Sigmoid colon (tissue), 6 donors: ENCODE measurements at regions not wholly inside any gene's neighbourhood (a gene's known extent, or its start where the extent isn't known, plus 50 kb on each side); places are given as distances from the start of the nearest gene placed in this dataset.

Experiments
- DNase-seq: peaks from one replicate; pipeline ENCODE4 v3.0.0-alpha.2; 2019
- H3K27ac ChIP-seq, 4 donors: fragments of 200-600 bp; sonication (generic); one replicate each; pipeline ENCODE4 v1.5.1; 2016 to 2019; ENCODE audit warnings: mild to moderate bottlenecking in 1 of 4
- H3K27me3 ChIP-seq, 3 donors: fragments of 200-600 bp; sonication (generic); one replicate each; pipeline ENCODE4 v1.5.1; 2019; ENCODE audit warnings: mild to moderate bottlenecking in 1 of 3
- H3K36me3 ChIP-seq, 4 donors: fragments of 200-600 bp; sonication (generic); one replicate each; pipeline ENCODE4 v1.5.1; 2016 to 2019
- H3K4me1 ChIP-seq, 4 donors: fragments of 200-600 bp; sonication (generic); one replicate each; pipeline ENCODE4 v1.5.1; 2017 to 2019
- H3K4me3 ChIP-seq, 4 donors: fragments of 200-600 bp; sonication (generic); one replicate each; pipeline ENCODE4 v1.5.1; 2017 to 2019; ENCODE audit warnings: mild to moderate bottlenecking in 2 of 4, moderate library complexity in 1 of 4
- H3K9me3 ChIP-seq, 4 donors: fragments of 200-600 bp in 3 of 4; sonication (generic) in 3 of 4; one replicate each; pipeline versions ENCODE4 v1.5.1 to v1.6.1; 2013 to 2019
- CTCF ChIP-seq, 4 experiments: fragments of 450-650 bp in 3 of 4; fragments of 200-600 bp in 1 of 4; IDR thresholded peaks; one replicate each; pipeline ENCODE4 v1.5.1; 2016 to 2019; ENCODE audit warnings: antibody characterized with exemption in 4 of 4, mild to moderate bottlenecking in 3 of 4, moderate library complexity in 2 of 4
- EP300 ChIP-seq, 4 donors: sonication (generic); formaldehyde crosslinking; IDR thresholded peaks; one replicate each; pipeline ENCODE4 v1.6.1; 2017; ENCODE audit warnings: antibody characterized with exemption in 4 of 4
- POLR2A ChIP-seq, 2 donors: fragments of 450-650 bp; IDR thresholded peaks; one replicate each; pipeline ENCODE4 v1.6.1; 2016; ENCODE audit warnings: antibody characterized with exemption in 2 of 2, mild to moderate bottlenecking in 2 of 2, moderate library complexity in 2 of 2
- POLR2AphosphoS5 ChIP-seq, 4 donors: sonication (generic); formaldehyde crosslinking; IDR thresholded peaks; one replicate each; pipeline ENCODE4 v1.6.1; 2017; ENCODE audit warnings: antibody characterized with exemption in 4 of 4
- WGBS, 2 donors: extraction: QIAGEN DNeasy Blood & Tissue Kit; methylation state at CpG; one replicate each; pipeline ENCODE4 v1.1.7; 2013; 5-methylcytosine and 5-hydroxymethylcytosine counted together
- intact Hi-C: fragments of 100-400 bp; cut with DNase I; formaldehyde crosslinking; loops from one replicate; pipeline ENCODE4 v1.15.1; 2023
- donor health status: healthy with polysubstance abuse.
- donor health status: healthy.

DNA sequence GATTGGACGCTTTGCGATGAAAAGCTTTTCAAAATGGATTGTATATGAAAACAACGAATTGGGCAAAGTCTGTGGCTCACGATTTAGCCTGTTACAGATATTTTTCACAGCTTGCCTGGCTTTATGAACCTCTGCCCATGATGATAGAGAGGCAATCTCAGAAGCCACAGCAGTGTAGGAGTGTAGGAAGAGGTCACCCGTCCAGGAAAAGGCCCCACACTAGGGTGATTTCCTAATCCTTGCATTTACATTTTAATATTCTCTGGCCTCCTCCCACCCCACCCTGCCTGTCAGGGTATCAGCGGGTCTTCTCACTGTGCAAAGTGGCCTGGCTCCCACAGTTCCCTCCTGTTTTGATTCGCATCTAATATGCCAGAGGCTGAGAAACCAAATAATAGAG lies 81.8 kb upstream of the FOXN3 start:
- Histone ChIP-seq H3K4me3 (no peak overlapping the region), H3K27ac (no peak overlapping the region)
- intact Hi-C loops: no loop called here

DNA sequence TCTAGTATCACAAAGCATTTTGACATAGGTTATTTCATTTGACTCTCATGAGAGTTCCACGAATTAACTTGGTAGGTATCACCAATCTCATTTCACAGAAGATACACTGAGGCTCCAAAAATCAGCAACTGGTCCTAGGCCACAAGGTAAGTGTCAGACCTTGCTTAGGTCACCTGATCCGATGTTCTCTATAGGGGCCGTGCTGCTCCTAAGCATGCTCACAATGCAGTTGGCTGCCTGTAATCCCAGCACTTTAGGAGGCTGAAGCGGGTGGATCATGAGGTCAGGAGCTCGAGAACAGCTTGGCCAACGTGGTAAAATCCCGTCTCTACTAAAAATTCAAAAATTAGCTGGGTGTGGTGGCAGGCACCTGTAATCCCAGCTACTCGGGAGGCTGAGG lies 78.7 kb upstream of the FOXN3 start:
- Histone ChIP-seq H3K9me3 (no peaks in the 10 kb centered on the region), H3K27me3 (no peaks in the 10 kb centered on the region), H3K36me3 (peaks cover 0 to 4% (median 0%) of the 10 kb centered on the region in 4 donors), H3K27ac (no peak overlapping the region), H3K4me3 (no peak overlapping the region), H3K4me1 (peaks cover 0 to 6% (median under 1%) of the 10 kb centered on the region in 4 donors)
- DNase-seq: no peak
- intact Hi-C loops: no loop called here
- no peak for TF ChIP-seq POLR2AphosphoS5 (IDR thresholded peaks at IDR 0.05)
- no peak for TF ChIP-seq POLR2A (IDR thresholded peaks at IDR 0.05)
- no peak for TF ChIP-seq EP300 (IDR thresholded peaks at IDR 0.05)
- no peak for TF ChIP-seq CTCF (IDR thresholded peaks at IDR 0.05)
- 94% methylated on average over 8 of the region's 8 CpGs for WGBS, 2 donors

More for the DNA sequence above, 81.8 kb upstream of the FOXN3 start:
- no peak for TF ChIP-seq EP300 (IDR thresholded peaks at IDR 0.05)
- TF ChIP-seq CTCF (IDR thresholded peaks at IDR 0.05): no peak
- TF ChIP-seq POLR2A (IDR thresholded peaks at IDR 0.05): no peak
- no peak for TF ChIP-seq POLR2AphosphoS5 (IDR thresholded peaks at IDR 0.05)
- H3K27me3 ChIP-seq: no peaks in the 10 kb centered on the region
- 90 to 94% methylated on average over 7 of the region's 7 CpGs for WGBS, 2 donors
- peaks cover 0 to 4% (median 0%) of the 10 kb centered on the region in 4 donors for H3K36me3 ChIP-seq
- no peaks in the 10 kb centered on the region for H3K4me1 ChIP-seq
- H3K9me3 ChIP-seq: no peaks in the 10 kb centered on the region
- DNase-seq: no peak

GRCh38 chr14:89493877-89494634 lies 77.0 kb upstream of the FOXN3 start:
- Histone ChIP-seq H3K27ac (no peak overlapping the region), H3K9me3 (no peaks in the 10 kb centered on the region), H3K36me3 (no peaks in the 10 kb centered on the region), H3K4me3 (no peak overlapping the region), H3K4me1 (peaks cover 0 to 17% (median 9%) of the 10 kb centered on the region in 4 donors), H3K27me3 (no peaks in the 10 kb centered on the region)
- WGBS, 2 donors: 79 to 93% methylated on average over 11 of the region's 11 CpGs
- intact Hi-C loops: no loop called here
- no peak for TF ChIP-seq EP300 (IDR thresholded peaks at IDR 0.05)
- TF ChIP-seq CTCF (IDR thresholded peaks at IDR 0.05): no peak
- TF ChIP-seq POLR2AphosphoS5 (IDR thresholded peaks at IDR 0.05): no peak
- no peak for TF ChIP-seq POLR2A (IDR thresholded peaks at IDR 0.05)
- no peak for DNase-seq

GRCh38 chr14:89493406-89493805 lies 76.4 kb upstream of the FOXN3 start:
- Histone ChIP-seq H3K4me1 (peaks cover 0 to 19% (median 9%) of the 10 kb centered on the region in 4 donors), H3K9me3 (no peaks in the 10 kb centered on the region), H3K36me3 (no peaks in the 10 kb centered on the region), H3K27ac (no peak overlapping the region), H3K27me3 (no peaks in the 10 kb centered on the region), H3K4me3 (no peak overlapping the region)
- DNase-seq: no peak
- 90 to 93% methylated on average over 4 of the region's 4 CpGs for WGBS, 2 donors
- intact Hi-C loops: no loop called here
- TF ChIP-seq CTCF (IDR thresholded peaks at IDR 0.05) (no peak), POLR2AphosphoS5 (IDR thresholded peaks at IDR 0.05) (no peak), POLR2A (IDR thresholded peaks at IDR 0.05) (no peak), EP300 (IDR thresholded peaks at IDR 0.05) (no peak)
